NCI-H510A (cell line): ENCODE measurements at regions not wholly inside any gene's neighbourhood (a gene's known extent, or its start where the extent isn't known, plus 50 kb on each side); places are given as distances from the start of the nearest gene placed in this dataset.

ENCODE experiments used
- DNase-seq: peaks from one replicate; lab custom pipeline; 2025; lab: John Stamatoyannopoulos, UW

- no peak for DNase-seq
Measured at GRCh38 chr12:63228853-63229252, 77.9 kb upstream of the AVPR1A start.

DNA sequence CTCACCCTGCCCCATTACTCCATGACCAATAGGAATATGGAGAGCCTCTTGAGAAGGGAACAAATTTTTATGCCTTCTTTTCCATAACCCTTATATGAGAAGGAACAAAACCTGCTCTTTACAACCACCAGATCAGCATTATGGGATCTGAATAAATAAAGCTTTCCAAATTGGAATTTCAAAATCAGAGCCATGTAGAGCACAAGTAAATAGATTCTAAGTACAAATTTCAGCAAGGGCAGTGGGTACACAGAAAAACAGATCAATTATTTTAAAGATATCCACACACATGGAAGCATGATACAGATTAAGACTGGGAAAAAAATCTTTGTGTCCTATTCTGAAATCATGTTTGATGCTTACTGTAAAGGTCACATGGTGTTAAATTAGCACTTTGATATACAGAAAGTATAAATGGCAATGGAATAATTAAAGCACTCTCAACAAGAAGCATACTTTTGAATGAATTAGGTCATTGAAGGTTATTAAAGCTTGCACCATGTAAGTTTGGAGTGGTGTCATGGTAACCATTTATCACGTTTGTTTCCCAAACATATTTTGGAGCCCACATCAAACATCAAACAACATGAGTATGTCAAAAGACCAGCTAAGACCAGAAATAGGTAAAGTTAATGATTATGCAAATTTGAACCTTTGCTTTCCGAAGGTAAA, 75.9 kb upstream of the AVPR1A start:
- DNase-seq, result no peak

DNA sequence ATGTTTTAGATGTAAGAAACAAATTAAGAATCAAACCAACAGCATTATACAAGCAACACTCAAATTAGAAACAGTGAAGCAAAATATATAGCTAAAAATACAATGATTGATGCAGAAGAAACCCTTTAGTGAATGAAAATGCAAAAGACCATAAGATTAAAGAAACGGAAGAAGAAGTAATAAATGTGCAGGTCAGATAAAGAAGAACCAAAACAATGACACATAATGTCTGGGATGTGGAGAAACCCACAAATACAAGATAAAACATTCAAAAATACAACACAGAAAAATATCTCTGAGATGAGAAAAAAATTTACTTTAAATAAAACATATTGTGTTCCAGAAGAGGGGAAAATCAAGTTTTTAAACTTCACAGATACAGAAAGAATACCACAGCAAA, 73.4 kb upstream of the AVPR1A start:
- DNase-seq, result no peak

DNA sequence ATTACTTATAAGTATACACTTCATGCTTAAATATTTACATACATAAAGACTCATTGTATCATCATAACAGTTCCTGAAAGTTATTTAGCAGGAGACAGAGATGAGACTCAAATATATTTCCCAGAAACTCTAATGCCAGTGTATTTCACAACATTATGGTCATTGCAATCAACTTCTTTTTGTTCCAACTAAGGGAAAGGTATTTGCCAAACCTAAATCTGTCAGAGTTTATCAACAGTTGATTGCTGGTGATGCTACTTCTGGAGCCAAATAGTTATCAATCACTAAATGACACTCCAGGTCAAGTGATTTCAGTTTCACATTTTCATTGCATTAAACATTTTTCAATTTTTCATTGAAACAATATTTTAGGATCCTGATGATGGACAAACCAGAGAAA, 72.1 kb upstream of the AVPR1A start:
- no peak for DNase-seq

GRCh38 chr12:63222582-63222981, 71.6 kb upstream of the AVPR1A start:
- DNase-seq, result no peak

DNA sequence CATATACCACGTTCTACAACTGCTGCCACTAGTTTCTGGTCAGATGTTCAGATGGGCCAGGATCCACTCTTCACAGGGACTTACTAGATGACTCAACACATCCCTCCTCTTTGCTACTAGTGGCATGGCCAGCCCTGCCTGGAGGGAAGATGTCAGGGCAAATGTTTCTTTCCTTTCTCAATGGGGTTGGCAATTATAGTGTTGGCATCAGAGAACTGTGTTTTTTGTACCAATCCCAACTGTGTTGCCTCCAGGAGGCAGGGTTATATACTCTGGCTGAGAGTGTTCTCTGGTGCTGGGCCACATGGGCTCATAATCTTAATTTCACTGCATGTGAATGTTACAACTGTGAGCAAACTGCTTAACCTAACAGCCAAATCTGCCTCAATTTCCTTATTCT, 69.9 kb upstream of the AVPR1A start:
- DNase-seq, result no peak

DNA sequence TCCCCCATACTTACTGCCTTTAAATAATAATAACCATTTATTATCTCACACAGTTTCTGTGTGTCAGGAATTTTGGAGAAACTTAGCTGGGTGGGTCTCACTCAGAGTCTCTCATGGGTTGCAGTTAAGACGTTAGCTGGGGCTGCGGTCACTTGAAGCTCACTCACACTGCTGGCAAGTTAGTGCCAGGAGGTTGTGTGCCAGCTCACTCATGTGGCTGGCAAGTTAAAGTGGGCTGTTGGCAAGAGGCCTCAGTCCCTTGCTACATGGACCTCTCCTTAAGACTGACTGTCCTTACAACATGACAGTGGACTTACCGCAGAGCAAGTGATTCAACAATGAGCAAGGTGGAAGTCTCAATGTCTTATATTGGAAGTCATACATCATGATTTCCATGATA, 61.3 kb upstream of the AVPR1A start:
- no peak for DNase-seq

DNA sequence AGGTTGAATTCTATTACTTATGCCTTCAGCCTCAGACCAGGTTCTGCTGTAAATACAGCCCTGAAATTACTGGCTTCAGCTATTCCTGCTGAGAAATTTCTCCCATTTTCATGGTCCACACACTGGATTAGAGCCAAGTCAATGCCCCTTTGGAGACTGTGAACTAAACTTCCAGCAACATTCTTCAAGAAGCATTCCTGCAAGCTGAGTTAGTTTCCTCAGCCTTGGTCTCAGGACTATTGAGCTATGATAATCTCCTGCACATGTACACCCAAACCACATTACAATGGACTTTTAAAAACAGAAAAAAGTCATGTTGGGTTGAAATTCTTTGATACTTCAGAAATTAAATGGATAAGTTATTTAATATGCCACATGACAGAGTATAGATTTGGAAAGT, 58.0 kb upstream of the AVPR1A start:
- no peak for DNase-seq

GRCh38 chr12:63206909-63207308, 55.9 kb upstream of the AVPR1A start:
- peak; percentile 58 for DNase-seq

GRCh38 chr12:63206494-63206893, 55.5 kb upstream of the AVPR1A start:
- DNase-seq, result no peak
